ENCODE measurements at regions not wholly inside any gene's neighbourhood (a gene's known extent, or its start where the extent isn't known, plus 50 kb on each side); places are given as distances from the start of the nearest gene placed in this dataset.

DNA sequence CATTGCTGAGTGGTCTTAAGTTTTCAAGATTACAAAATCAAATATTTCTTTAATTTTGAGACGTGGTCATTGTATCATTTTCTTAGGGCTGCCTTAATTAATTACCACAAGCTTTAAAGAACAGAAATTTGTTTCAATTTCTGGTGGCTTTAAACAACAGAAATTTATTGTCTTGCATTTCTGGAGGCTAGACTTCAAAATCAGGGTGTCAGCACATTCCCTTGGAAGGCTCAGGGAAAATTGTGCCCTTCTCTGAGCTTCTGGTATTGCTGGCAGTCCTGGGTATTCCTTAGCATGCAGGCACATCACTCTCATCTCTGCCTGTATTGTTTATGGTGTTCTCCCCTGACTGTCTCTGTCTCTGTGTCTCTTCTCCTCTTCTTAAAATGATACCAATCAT, 76.0 kb upstream of the PCSK2 start:
- Histone ChIP-seq H4K20me1 (ENCODE audit: control insufficient read depth, insufficient read depth) (no peaks in the 10 kb centered on the region), H3K79me2 (ENCODE audit: control insufficient read depth, insufficient read depth, low read length) (no peaks in the 10 kb centered on the region), H3K4me2 (ENCODE audit: control insufficient read depth, insufficient read depth) (no peak overlapping the region), H3K9ac (ENCODE audit: control insufficient read depth, insufficient read depth, low read length) (no peak overlapping the region), H2AFZ (ENCODE audit: control insufficient read depth, low read depth, low read length) (no peak overlapping the region), H3K27me3 (replicated peaks in 1 of 2; ENCODE audit: control insufficient read depth in 2 of 2, insufficient read depth in 2 of 2, low read length in 1 of 2) (no peaks in the 10 kb centered on the region), H3K4me3 (no peak overlapping the region), H3K27ac (ENCODE audit: control insufficient read depth, insufficient read depth) (no peak overlapping the region), H3K36me3 (ENCODE audit: control insufficient read depth in 2 of 2, insufficient read depth in 2 of 2, low read length in 1 of 2) (no peaks in the 10 kb centered on the region), H3K4me1 (ENCODE audit: control insufficient read depth, insufficient read depth, low read length) (no peaks in the 10 kb centered on the region), H3K9me3 (replicated peaks; ENCODE audit: control insufficient read depth, insufficient read depth, low read length) (no peaks in the 10 kb centered on the region)
- POLR2A ChIA-PET, result no interaction called here
- SMC1A ChIA-PET (ENCODE audit: uncharacterized antibody, unreplicated experiment), result no interaction called here
- no TSS peak for BruUV-seq (replicated peaks)
- in situ Hi-C loops (cut with MboI) (no loop called here), intact Hi-C loops (cut with micrococcal nuclease; ENCODE audit: unreplicated experiment) (no loop called here)
- 0% methylated on average over 1 of the region's 1 CpG for WGBS (ENCODE audit: insufficient coverage, insufficient replicate concordance, low lambda C conversion rate, missing lambda C conversion rate)
- TF ChIP-seq, protein P1, sequence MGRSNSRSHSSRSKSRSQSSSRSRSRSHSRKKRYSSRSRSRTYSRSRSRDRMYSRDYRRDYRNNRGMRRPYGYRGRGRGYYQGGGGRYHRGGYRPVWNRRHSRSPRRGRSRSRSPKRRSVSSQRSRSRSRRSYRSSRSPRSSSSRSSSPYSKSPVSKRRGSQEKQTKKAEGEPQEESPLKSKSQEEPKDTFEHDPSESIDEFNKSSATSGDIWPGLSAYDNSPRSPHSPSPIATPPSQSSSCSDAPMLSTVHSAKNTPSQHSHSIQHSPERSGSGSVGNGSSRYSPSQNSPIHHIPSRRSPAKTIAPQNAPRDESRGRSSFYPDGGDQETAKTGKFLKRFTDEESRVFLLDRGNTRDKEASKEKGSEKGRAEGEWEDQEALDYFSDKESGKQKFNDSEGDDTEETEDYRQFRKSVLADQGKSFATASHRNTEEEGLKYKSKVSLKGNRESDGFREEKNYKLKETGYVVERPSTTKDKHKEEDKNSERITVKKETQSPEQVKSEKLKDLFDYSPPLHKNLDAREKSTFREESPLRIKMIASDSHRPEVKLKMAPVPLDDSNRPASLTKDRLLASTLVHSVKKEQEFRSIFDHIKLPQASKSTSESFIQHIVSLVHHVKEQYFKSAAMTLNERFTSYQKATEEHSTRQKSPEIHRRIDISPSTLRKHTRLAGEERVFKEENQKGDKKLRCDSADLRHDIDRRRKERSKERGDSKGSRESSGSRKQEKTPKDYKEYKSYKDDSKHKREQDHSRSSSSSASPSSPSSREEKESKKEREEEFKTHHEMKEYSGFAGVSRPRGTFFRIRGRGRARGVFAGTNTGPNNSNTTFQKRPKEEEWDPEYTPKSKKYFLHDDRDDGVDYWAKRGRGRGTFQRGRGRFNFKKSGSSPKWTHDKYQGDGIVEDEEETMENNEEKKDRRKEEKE (IDR thresholded peaks at IDR 0.05), result no peak
- TF ChIP-seq SREBF2 (IDR thresholded peaks at IDR 0.05; ENCODE audit: low read length), result no peak
- TF ChIP-seq RAD21 (IDR thresholded peaks at IDR 0.05; ENCODE audit: insufficient read depth, low read depth, low read length), result no peak
- ATAC-seq (no peak), DNase-seq (ENCODE audit: low read depth, low spot score) (no peak), FAIRE-seq (no peak)
- RAD21 ChIA-PET (ENCODE audit: unreplicated experiment), result no interaction called here
- CTCF ChIA-PET, result no interaction called here

DNA sequence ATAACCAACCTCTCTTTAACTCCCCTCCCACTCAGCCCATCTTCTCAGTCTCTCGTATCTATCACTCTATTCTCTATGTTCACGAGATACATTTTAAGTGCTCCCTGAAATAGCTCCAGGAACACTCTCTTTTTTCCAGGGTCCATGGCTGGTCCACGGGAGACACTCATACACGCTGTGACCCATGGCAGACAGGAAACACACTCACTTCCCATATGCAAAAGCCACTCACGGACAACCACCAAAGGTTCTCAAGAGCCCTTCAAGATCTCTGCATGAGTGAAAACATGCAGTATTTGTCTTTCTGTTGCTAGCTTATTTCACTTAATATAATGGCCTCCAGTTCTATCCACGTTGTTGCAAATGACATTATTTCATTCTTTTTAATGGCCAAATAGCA, 71.4 kb upstream of the PCSK2 start:
- in situ Hi-C loops (cut with MboI) (no loop called here), intact Hi-C loops (cut with micrococcal nuclease; ENCODE audit: unreplicated experiment) (no loop called here)
- Histone ChIP-seq H3K4me3 (no peak overlapping the region), H4K20me1 (ENCODE audit: control insufficient read depth, insufficient read depth) (no peaks in the 10 kb centered on the region), H3K9ac (ENCODE audit: control insufficient read depth, insufficient read depth, low read length) (no peak overlapping the region), H2AFZ (ENCODE audit: control insufficient read depth, low read depth, low read length) (no peak overlapping the region), H3K27ac (ENCODE audit: control insufficient read depth, insufficient read depth) (no peak overlapping the region), H3K9me3 (replicated peaks; ENCODE audit: control insufficient read depth, insufficient read depth, low read length) (no peaks in the 10 kb centered on the region), H3K4me2 (ENCODE audit: control insufficient read depth, insufficient read depth) (no peak overlapping the region), H3K36me3 (ENCODE audit: control insufficient read depth in 2 of 2, insufficient read depth in 2 of 2, low read length in 1 of 2) (no peaks in the 10 kb centered on the region), H3K4me1 (ENCODE audit: control insufficient read depth, insufficient read depth, low read length) (no peaks in the 10 kb centered on the region), H3K79me2 (ENCODE audit: control insufficient read depth, insufficient read depth, low read length) (no peaks in the 10 kb centered on the region), H3K27me3 (replicated peaks in 1 of 2; ENCODE audit: control insufficient read depth in 2 of 2, insufficient read depth in 2 of 2, low read length in 1 of 2) (no peaks in the 10 kb centered on the region)
- ChIA-PET SMC1A (ENCODE audit: uncharacterized antibody, unreplicated experiment) (no interaction called here), RAD21 (ENCODE audit: unreplicated experiment) (no interaction called here), POLR2A (no interaction called here), CTCF (no interaction called here)
- no TSS peak for BruUV-seq (replicated peaks)
- WGBS (ENCODE audit: insufficient coverage, insufficient replicate concordance, low lambda C conversion rate, missing lambda C conversion rate), result 35% methylated on average over 6 of the region's 6 CpGs
- FAIRE-seq (no peak), ATAC-seq (no peak), DNase-seq (ENCODE audit: low read depth, low spot score) (no peak)
- TF ChIP-seq SRF (IDR thresholded peaks at IDR 0.05; ENCODE audit: low read depth in 2 of 2, low read length in 2 of 2) (no peak), NR2C2 (IDR thresholded peaks at IDR 0.05; ENCODE audit: borderline replicate concordance, control insufficient read depth, insufficient read length, low read depth) (no peak), KLF5 (IDR thresholded peaks at IDR 0.05; ENCODE audit: partially characterized antibody) (no peak)
- TF ChIP-seq, protein P2, sequence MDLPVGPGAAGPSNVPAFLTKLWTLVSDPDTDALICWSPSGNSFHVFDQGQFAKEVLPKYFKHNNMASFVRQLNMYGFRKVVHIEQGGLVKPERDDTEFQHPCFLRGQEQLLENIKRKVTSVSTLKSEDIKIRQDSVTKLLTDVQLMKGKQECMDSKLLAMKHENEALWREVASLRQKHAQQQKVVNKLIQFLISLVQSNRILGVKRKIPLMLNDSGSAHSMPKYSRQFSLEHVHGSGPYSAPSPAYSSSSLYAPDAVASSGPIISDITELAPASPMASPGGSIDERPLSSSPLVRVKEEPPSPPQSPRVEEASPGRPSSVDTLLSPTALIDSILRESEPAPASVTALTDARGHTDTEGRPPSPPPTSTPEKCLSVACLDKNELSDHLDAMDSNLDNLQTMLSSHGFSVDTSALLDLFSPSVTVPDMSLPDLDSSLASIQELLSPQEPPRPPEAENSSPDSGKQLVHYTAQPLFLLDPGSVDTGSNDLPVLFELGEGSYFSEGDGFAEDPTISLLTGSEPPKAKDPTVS (IDR thresholded peaks at IDR 0.05; ENCODE audit: low read depth, low read length), result no peak
- TF ChIP-seq, protein P3, sequence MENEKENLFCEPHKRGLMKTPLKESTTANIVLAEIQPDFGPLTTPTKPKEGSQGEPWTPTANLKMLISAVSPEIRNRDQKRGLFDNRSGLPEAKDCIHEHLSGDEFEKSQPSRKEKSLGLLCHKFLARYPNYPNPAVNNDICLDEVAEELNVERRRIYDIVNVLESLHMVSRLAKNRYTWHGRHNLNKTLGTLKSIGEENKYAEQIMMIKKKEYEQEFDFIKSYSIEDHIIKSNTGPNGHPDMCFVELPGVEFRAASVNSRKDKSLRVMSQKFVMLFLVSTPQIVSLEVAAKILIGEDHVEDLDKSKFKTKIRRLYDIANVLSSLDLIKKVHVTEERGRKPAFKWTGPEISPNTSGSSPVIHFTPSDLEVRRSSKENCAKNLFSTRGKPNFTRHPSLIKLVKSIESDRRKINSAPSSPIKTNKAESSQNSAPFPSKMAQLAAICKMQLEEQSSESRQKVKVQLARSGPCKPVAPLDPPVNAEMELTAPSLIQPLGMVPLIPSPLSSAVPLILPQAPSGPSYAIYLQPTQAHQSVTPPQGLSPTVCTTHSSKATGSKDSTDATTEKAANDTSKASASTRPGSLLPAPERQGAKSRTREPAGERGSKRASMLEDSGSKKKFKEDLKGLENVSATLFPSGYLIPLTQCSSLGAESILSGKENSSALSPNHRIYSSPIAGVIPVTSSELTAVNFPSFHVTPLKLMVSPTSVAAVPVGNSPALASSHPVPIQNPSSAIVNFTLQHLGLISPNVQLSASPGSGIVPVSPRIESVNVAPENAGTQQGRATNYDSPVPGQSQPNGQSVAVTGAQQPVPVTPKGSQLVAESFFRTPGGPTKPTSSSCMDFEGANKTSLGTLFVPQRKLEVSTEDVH (IDR thresholded peaks at IDR 0.05; ENCODE audit: low read depth, partially characterized antibody), result no peak
